HG02759 (cell line): ENCODE measurements at regions not wholly inside any gene's neighbourhood (a gene's known extent, or its start where the extent isn't known, plus 50 kb on each side); places are given as distances from the start of the nearest gene placed in this dataset.
"Not testable (repeated sequence)": the region's sequence is repeated elsewhere in the genome, so short reads cannot be mapped to it uniquely, and the experiment has no call there.

Experiments
- ATAC-seq: cut with Tn5 transposase; IDR thresholded peaks from one replicate; pipeline ENCODE4 v1.9.1; 2021; ENCODE audit warnings: mild to moderate bottlenecking, moderate library complexity; ENCODE audit not compliant: unreplicated experiment

GRCh38 chr7:131808156-131808555 is 251.7 kb upstream of the PODXL start:
- ATAC-seq: not testable (repeated sequence)

- no peak for ATAC-seq
Measured at GRCh38 chr7:131803816-131804215, 247.4 kb upstream of the PODXL start.

- no peak for ATAC-seq
Measured at GRCh38 chr7:131802195-131802864, 245.9 kb upstream of the PODXL start.

GRCh38 chr7:131800531-131800930 is 244.1 kb upstream of the PODXL start:
- ATAC-seq: no peak

GRCh38 chr7:131800008-131800407 is 243.6 kb upstream of the PODXL start:
- ATAC-seq: no peak

- no peak for ATAC-seq
Measured at GRCh38 chr7:131797841-131798240, 241.4 kb upstream of the PODXL start.

GRCh38 chr7:131795400-131795799 is 239.0 kb upstream of the PODXL start:
- ATAC-seq: no peak

- ATAC-seq: no peak
Measured at GRCh38 chr7:131792311-131792710, 235.9 kb upstream of the PODXL start.

- ATAC-seq: no peak
Measured at GRCh38 chr7:131787101-131787500, 230.7 kb upstream of the PODXL start.

GRCh38 chr7:131786204-131786603 is 229.8 kb upstream of the PODXL start:
- ATAC-seq: no peak

GRCh38 chr7:131778601-131779000 is 222.2 kb upstream of the PODXL start:
- no peak for ATAC-seq

- no peak for ATAC-seq
Measured at GRCh38 chr7:131774419-131775220, 218.2 kb upstream of the PODXL start.

- ATAC-seq: no peak
Measured at GRCh38 chr7:131773413-131773812, 217.0 kb upstream of the PODXL start.

- no peak for ATAC-seq
Measured at GRCh38 chr7:131769241-131769640, 212.8 kb upstream of the PODXL start.

- no peak for ATAC-seq
Measured at GRCh38 chr7:131767591-131767990, 211.2 kb upstream of the PODXL start.

- no peak for ATAC-seq
Measured at GRCh38 chr7:131765575-131765974, 209.1 kb upstream of the PODXL start.

GRCh38 chr7:131764143-131764775 is 207.8 kb upstream of the PODXL start:
- ATAC-seq: no peak

GRCh38 chr7:131762753-131763152 is 206.3 kb upstream of the PODXL start:
- no peak for ATAC-seq

- not testable (repeated sequence) for ATAC-seq
Measured at GRCh38 chr7:131755801-131756200, 199.4 kb upstream of the PODXL start.

GRCh38 chr7:131753620-131754222 is 197.3 kb upstream of the PODXL start:
- ATAC-seq: no peak

- no peak for ATAC-seq
Measured at GRCh38 chr7:131747658-131748232, 191.3 kb upstream of the PODXL start.
